ENCODE measurements at regions not wholly inside any gene's neighbourhood (a gene's known extent, or its start where the extent isn't known, plus 50 kb on each side); places are given as distances from the start of the nearest gene placed in this dataset.

DNA sequence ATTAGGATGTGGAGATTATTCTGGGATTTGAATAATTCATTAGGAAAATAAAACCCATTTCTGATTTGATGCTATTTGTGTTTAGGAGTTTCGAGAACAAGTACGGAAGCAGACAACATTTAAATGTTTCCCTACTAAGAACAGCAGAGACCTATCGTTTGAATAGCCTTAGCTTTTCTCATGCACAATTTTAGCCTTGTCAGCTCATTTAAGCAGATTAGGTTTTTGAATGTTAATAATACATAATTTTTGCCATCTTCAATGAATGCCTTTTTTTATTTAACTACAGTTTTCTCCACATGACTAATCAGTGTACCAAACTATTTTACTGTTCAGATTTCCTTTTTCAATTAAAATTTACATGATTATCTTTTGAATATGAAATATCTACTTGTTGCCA lies 592.0 kb downstream of the BCKDHB start:
- TF ChIP-seq, protein P1, sequence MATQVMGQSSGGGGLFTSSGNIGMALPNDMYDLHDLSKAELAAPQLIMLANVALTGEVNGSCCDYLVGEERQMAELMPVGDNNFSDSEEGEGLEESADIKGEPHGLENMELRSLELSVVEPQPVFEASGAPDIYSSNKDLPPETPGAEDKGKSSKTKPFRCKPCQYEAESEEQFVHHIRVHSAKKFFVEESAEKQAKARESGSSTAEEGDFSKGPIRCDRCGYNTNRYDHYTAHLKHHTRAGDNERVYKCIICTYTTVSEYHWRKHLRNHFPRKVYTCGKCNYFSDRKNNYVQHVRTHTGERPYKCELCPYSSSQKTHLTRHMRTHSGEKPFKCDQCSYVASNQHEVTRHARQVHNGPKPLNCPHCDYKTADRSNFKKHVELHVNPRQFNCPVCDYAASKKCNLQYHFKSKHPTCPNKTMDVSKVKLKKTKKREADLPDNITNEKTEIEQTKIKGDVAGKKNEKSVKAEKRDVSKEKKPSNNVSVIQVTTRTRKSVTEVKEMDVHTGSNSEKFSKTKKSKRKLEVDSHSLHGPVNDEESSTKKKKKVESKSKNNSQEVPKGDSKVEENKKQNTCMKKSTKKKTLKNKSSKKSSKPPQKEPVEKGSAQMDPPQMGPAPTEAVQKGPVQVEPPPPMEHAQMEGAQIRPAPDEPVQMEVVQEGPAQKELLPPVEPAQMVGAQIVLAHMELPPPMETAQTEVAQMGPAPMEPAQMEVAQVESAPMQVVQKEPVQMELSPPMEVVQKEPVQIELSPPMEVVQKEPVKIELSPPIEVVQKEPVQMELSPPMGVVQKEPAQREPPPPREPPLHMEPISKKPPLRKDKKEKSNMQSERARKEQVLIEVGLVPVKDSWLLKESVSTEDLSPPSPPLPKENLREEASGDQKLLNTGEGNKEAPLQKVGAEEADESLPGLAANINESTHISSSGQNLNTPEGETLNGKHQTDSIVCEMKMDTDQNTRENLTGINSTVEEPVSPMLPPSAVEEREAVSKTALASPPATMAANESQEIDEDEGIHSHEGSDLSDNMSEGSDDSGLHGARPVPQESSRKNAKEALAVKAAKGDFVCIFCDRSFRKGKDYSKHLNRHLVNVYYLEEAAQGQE (IDR thresholded peaks at IDR 0.05; ENCODE audit: insufficient read depth in 1 of 2, low read depth in 2 of 2, low read length in 2 of 2) = no peak
- no peak for TF ChIP-seq SIN3A (IDR thresholded peaks at IDR 0.05; ENCODE audit: borderline replicate concordance, insufficient read depth, low read length)
- TF ChIP-seq POLR2AphosphoS5 (IDR thresholded peaks at IDR 0.05; ENCODE audit: low read depth, low read length) = no peak
- no peak for TF ChIP-seq FOXP2 (optimal IDR thresholded peaks at IDR 0.05; ENCODE audit: borderline replicate concordance, extremely low read depth, extremely low read length, insufficient read depth)
- no peak for TF ChIP-seq TAF1 (IDR thresholded peaks at IDR 0.05; ENCODE audit: borderline replicate concordance, insufficient read depth, low read length)

All from PFSK-1 (cell line).